T-helper 22 cell (primary cell): ENCODE measurements at regions not wholly inside any gene's neighbourhood (a gene's known extent, or its start where the extent isn't known, plus 50 kb on each side); places are given as distances from the start of the nearest gene placed in this dataset.

Experiments
- DNase-seq: peaks from one replicate; pipeline ENCODE4 v3.0.0-alpha.2; 2020; ENCODE audit warnings: low read depth

DNA sequence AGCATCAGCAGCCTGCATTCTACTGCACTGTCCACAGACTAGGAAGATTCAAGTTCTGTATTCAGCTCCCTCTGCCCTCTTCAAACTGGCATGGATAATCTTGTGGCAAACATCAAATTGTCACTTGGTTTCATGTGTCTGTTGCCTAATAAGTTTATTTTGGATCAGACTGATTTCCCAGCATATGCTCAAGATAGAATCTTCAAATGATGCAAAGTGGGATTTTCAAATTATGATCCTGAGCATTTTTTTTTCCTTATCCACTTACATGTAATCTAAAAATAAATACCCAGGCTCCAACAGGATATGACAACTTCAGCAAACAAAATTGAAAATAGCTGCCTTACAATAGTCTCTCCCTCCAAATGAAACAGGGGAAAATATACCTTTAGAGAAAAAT is 160.9 kb upstream of the VRK2 start:
- no peak for DNase-seq

DNA sequence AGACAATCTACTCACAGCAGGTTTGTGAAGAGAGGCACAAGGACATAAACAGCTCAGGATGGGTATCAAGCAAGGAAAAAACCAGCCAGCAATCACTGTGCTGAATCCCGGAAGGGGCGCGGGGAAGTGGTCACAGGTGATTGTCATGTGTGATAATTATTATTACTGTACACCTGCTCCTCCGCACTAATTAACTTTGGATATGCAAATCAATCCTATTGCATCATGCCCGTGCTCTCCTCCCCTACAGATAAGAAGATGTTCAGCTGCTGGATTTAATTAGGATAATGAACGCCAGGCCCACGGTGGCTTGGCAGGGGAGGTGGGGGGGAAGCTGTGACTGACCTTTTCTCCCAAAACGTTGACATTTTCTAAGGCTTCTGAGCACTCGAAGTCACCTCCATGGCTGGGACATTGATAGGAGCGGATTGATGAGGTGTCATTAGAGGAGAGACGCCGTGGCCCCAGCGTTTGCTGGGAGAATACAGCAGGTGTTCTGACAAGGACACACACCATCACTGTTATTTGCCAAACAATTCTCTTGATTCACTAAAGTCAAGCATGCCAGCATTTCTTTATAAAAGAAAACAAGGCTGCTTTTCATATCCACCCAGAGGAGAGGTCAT is 160.3 kb upstream of the VRK2 start:
- DNase-seq, result no peak

DNA sequence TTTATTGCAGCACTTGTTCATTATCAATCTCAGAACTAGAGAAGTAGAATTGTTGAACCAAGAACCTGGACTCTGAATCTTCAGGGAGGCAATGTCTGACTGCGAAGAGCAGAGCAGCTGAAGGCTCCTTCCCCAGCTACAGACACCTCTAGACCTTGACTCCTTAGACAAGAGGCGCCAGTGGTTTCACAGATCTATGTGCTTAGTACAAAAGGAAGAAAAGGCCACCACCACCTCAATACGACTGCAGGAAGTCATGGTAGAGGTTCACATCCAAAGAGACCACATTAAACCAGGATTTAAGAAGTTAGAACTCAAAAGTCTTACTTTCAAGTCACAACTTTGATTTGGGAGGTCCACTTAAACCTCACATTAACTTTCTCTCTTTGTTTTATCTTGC is 158.1 kb upstream of the VRK2 start:
- DNase-seq, result no peak

DNA sequence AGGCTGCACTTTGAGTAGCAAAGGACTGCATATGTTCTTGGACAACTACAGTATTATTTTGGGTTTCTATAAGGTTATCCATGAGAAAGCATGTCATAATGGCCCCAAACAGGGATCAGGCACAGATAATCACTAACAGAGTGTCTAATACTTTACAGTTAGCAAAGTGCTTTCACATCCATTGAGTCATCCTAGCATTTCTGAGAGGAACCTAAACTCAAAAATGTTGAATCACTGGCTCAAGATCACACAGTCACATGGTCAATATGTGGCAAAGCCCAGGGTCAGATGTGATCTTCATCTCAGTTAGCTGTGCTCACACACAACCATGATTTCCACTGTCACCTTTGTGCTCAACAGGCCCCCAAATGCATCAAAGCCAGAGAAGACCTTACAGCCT is 156.1 kb upstream of the VRK2 start:
- DNase-seq, result no peak

DNA sequence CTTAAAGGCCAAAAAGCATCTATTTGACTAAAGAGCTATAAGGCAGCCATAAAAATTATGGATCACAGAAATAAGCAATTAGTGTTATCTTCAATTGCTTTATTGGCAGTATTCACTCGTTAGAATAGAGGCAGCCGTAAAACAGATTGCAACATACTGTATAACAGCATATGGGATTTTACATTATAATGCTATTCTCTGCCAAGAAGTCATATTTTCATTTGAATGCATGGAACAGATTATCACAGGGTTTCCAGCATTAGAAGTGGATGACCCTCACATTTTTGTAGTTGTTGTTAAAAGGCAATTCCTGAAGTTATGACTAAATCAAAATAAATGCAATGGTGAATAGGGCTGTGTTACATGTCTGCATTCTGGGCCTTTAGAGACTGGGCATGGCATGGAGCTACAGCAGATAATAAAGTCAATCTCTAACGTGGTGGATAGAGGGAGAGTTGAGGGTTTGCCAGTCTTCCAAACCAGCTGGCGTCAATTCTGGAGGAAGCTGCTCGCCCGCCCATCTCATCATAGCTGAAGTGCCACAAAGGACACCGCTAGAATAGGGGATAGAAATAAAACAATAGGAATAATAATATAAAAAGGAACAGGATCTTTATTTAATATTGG is 155.4 kb upstream of the VRK2 start:
- DNase-seq, result no peak

DNA sequence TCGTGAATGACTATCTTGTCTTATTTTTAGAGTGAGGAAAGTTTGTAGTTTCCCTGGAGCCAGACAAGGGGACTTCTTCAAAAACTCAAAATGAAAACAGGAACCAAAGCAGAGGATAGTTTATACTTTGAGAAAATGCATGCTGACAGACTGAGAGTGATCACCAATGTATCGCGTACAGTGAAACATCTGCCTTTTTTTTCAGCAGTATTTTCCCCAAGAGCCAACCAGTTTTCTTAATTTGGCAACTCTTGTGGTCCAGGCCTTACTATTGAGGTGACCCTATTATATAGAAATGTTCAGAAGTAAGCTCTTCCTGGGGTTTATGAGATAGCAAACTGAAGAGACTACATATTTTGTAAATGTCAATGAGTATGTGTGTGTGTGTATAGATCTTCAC is 153.7 kb upstream of the VRK2 start:
- no peak for DNase-seq

DNA sequence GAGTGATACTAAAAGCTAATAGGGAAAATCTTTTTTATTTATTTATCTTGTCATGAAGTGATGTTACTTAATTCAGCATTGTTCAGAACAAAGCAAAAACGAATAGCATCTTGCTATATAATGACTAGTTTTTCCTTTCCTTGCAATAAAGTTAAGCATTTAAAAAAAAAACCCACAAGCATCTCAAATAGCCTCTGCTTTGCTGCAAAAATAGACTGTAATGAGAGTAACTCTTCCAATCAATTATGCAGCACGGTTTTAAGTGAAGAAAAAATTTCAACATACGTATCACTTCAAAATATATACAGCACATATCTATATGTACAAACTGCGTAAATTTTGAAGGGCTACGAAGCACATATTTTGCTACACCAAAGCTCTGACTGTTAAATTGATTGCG is 153.3 kb upstream of the VRK2 start:
- no peak for DNase-seq

DNA sequence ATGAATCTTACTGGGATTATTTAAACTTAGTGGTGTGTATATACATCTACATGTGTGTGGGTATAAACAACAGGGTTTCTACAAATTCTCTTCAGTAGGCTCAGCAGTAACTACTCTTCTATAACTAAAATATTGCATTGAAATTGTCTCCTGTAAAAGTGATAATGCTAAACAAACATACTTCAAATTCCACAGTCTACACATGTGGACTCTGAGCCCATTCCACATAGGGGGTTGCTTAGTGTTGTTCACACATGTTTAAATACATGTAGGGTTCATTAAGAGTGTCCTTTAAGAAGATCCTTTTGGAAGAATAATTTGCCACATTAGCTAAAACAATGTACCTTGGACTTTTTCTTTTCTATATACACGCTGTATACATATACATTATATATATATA is 152.8 kb upstream of the VRK2 start:
- no peak for DNase-seq

DNA sequence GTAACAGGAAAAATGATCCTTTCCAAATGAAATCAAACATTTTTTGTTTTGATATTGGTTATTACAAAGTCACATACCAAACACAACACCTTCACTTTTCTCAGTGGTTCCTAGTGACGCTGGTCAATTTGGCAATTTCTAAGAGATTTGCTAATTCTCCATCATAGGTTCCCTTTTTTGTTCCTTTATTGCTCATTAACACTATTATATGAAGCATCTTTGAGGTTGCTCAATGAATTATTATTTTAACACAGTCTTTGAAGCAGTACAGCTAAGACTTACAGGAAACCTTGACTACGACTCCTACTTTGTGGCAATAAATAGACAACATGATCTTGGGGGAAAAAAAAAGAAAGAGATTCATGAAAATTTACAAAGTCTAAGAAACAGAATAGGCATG is 152.2 kb upstream of the VRK2 start:
- DNase-seq, result no peak

DNA sequence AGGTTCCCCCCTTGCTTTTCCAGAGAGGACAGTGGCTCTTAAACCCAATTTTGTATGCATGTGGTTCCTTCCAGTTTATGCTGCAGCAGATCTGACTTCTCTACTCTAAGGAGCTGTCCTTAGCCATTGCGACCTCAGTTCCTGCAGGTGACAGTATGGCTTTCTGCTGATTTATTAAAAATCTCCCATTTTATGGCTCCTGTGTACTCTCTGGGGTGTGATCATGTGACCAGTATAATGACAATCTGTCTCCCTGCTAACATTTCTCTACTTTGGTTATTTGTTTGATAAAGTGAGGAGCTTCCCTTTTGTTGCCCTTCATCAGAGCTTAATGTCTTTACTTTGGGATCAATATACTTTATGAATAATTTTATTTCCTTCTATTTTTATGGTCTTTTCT is 148.7 kb upstream of the VRK2 start:
- DNase-seq, result no peak

DNA sequence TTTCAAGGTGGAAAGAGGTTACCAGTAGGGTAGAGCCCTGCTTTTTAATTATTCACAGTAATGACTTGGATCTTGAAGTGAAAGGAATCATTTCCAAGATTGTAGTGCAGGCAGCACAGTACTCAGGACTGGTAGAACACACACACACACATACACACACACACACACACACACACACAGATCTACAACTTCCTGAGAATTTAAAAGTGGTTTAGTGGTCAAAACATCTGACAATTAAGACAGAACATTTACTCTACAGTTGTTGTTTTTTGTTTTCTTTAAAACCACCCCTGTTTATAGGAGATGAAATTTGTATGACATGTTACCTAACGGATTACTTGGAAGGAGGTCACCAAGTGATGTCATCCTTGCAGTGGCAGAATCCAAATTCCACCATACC is 146.7 kb upstream of the VRK2 start:
- DNase-seq, result no peak

DNA sequence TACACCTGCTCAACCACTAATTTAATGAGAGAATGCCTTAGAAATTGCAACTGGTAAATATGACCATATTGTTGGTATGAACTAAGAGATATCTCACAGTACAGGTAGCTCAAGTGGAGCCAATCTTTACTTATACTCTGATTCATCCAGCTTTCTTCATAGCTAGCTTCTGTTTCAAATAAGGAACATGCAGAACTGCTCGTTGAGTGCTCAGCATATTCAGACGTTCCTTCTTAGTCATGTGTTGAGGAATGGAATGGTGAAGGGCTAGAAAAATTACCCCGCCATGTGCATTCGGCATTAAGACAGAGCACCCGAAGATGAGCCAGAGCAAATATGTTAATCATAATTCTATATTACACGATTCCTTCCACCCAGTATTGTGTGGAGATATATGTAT is 144.0 kb upstream of the VRK2 start:
- no peak for DNase-seq

DNA sequence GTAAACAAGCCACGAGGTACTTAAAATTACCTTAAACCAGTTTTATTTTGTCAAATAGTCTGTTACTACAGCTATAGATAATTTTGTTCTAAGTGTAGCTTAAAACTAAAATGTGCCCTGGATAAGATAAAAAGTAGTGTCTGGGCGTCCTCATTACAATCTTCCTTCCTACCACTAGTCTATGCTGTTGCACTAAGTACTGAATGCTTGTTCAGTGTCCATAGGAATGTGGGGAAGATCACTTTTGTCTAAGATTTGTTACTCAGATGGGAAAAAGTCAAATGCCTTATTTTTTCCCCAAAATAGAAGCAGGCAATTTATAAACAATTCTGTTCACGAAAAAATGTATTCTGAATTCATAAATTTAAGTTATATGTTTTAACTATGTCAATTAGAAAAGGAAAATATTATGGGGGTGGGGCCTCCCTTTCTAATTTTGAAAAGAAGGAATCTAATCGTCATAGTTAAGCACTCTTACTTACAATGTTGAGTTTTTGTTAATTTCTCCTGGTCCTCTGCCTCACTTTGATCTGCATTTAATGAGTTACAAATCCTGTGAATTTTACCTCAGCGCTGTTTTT is 140.4 kb upstream of the VRK2 start:
- DNase-seq, result no peak

DNA sequence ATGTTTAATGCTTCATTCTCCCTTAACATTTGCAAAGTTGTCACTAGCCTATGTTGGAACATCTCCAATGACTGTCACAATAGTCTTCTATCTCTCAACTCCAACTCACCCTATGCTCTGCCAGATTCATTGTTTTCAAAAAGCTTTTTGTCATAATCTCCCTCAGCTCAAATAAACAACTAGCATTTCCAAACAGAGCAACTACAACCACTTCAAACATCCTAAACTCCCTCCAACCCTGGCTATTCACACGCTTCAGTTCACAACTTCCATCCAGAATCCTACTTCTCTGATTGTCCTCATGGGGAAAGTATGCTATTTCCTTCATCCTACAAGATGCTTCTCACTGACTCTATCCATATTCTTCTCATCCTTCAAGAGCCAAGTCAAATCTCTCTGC is 139.2 kb upstream of the VRK2 start:
- no peak for DNase-seq

DNA sequence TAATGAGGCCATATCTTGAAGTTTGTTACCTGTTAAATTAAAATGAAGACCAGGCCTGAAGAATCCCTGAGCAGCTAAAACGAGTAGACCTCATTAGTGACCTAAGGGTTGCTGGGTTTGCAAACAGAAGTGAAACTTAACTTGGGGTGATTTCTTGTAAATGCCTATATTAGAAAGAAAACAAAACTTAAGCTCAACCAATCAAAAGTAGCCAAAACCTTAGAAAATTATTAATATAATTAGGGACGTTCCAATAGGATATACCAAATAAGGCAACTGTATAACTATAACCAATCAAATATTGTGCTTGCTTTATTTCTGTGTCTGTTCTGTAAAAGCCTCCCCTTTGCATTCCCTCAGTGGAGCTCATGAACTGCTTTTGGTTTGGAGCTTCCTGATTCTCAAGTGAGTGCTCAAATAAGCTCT is 137.9 kb upstream of the VRK2 start:
- no peak for DNase-seq

DNA sequence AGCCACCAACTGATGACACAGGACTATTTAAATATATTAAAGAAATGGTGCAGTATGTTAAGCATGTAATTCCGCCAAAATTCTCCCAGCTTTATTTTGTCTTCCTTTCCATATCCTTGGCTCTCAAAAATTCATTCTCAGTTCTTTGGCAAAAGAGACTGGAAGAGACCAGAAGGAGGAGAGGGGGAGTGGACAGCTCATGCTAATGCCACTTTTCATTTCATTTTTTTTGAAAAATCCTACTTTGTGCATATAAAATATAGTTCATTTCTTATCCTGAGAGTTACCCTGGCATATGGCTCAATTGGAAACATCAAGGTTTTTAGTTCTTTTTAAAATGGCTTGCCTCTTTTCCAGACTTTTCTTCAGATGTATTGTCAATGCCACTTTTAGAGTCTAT is 128.5 kb upstream of the VRK2 start:
- no peak for DNase-seq

DNA sequence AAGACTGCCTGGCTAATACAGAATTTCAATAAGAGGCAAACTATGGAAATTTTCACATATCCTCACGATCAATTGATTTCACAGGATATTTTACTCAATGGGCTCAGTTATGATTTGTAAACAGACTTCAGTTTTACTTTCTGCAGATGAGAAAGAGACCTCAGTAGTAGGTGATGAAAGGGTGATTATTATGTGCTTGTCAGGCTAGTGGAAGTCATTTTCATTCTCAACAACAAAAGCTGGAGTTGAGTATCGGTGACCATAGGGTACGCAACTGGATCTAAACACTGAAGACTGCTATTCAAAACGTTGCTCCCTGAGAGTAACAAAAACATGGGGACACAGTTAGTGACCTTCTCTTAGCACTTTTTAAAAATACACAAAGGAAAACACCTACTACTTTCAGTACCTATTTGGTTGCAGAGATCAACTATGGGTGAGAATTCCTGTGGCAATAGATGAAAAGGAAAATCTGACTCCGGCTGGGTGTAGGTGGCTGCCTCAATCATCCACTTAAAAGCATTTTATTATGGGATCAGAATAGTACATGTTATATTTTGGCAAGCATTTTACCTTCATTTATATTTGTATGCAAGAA is 126.2 kb upstream of the VRK2 start:
- DNase-seq, result no peak

DNA sequence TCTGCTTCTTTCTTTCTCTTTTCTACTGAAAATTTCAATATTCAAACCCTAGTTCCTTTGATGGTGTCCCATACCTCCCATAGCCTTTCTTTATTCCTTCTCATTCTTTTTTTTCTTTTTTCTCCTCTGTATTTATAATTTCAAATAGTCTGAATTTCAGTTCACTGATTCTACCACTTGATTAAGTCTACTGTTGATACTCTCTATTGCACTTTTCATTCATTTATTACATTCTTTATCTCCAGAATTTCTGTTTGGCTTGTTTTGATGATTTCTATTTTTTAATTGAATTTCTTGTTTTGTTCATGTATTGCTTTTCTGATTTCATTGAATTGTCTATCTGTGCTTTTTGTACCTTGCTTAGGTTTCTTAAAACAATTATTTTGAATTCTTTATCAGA is 111.9 kb upstream of the VRK2 start:
- DNase-seq, result no peak

DNA sequence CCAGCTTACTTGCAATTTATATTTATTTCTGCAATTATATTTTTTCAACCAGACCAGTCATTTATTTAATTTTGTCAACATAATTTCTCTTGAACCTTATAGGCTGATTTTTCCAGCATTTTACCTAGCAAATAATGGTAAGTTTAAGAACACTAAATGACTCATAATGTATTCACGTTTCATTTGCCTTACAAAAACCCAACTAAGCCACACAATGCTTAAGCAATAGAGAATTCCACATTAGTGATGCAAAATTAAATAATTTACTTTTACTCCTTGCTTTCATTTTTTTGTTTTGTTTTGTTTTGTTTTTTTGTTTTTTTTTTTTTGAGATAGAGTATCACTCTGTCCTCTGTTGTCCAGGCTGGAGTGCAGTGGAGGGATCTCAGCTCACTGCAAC is 110.4 kb upstream of the VRK2 start:
- no peak for DNase-seq

DNA sequence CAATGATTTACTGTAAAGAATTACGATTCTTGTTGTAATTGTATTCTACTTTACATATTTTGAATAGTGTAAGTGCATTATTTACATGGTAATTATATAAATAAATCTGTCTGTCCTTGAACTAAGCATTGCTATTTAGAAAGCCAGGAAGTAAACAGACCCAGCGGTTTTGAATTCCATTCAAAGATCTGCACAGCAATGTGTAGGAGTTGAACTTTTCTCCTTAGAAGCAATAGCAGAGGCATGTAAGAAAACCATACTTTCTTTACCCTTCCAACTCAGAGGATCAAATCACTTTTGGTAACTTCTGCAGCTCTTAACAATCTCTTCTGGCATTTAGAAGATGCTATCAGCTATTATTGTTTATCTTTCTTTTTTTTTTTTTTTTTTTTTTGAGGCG is 109.2 kb upstream of the VRK2 start:
- no peak for DNase-seq

DNA sequence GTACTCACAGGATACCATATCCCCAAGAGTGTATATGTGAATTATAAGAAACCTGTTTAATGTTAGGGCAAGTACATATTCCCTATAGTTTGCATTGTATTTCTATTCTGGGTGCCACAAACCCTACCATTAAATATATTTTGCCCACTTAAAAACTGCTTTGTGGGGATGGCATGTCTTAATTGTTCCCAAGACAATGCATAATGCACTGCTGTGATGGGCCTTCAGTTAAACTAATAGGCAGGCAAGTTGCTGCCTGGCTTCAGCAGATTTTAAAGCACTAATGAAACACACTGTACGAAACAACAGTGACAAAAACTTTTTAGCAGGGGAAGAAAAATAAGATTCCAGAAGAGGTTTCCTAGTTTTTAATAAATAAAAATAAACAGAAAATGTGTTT is 104.8 kb upstream of the VRK2 start:
- no peak for DNase-seq

DNA sequence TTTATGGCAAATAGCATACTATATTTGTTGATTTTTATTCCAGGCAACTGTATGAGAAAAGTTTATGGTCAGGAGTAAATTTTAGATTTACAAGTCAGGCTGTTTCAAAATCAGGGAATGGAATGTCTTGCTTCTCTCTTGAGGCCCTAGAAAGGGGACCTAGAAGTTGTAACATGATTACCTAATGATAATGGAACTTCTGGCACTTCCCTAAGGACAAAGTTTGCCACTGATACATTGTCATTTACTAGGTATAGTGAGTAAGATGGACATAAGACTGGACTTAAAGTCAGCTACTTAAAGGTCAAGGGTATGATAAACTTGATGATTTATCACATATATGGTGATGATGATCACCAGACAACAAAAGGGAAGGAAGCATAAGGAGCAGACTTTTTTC is 103.3 kb upstream of the VRK2 start:
- no peak for DNase-seq

DNA sequence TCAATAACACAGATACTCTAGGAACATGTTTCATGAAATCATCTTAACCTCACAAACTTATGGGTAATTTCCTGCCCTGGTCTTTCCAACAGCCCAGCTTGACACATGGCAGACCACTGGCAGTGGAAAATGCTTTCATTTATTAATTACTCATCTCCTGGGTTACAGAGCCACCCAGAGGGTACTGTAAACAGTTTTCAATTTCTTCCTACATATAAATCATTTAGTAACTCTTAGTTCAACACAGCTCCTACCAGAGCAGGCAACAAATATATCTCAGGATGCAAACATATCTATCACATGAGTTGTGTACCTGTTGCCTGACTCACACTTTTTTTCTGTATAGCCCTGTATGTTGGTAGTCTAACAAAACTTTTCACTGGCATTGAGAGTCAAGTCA is 99.2 kb upstream of the VRK2 start:
- no peak for DNase-seq

DNA sequence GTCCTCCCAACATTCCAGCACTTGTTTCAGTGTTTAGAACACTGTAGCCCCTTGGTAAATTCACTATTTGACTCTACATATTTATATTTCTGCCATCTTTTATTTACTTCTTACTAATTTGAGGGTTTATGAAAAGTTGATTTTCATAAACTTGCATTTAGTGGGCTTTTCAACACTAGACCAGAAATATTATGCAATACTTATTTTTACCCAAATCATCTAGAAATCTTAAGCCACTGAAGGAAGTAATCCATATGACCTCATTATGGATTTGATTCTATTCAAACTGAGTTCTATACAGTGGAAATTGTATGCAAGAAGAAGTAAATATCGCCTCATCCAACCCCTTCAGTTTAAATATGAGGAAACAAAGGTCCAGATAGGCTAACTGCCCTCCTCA is 92.6 kb upstream of the VRK2 start:
- no peak for DNase-seq
